HEK293T (cell line): ENCODE measurements at regions not wholly inside any gene's neighbourhood (a gene's known extent, or its start where the extent isn't known, plus 50 kb on each side); places are given as distances from the start of the nearest gene placed in this dataset.

Source experiments
- CTBP1 ChIP-seq: fragments of 450-650 bp; IDR thresholded peaks from 2 replicates; pipeline ENCODE4 v1.6.1; 2016; ENCODE audit warnings: borderline replicate concordance
- ELF4 ChIP-seq: fragments of 450-650 bp; IDR thresholded peaks from 2 replicates; pipeline ENCODE4 v1.6.1; 2017; ENCODE audit warnings: antibody characterized with exemption
- FOXK2 ChIP-seq: fragments of 450-650 bp; IDR thresholded peaks from 2 replicates; pipeline ENCODE4 v1.6.1; 2016; ENCODE audit warnings: mild to moderate bottlenecking
- FOXM1 ChIP-seq: fragments of 450-650 bp; IDR thresholded peaks from 2 replicates; pipeline ENCODE4 v1.6.1; 2017; ENCODE audit warnings: mild to moderate bottlenecking, borderline replicate concordance
- HDGF ChIP-seq: fragments of 450-650 bp; IDR thresholded peaks from 2 replicates; pipeline ENCODE4 v1.6.1; 2017; ENCODE audit warnings: antibody characterized with exemption, borderline replicate concordance
- L3MBTL2 ChIP-seq: fragments of 450-650 bp; conservative IDR thresholded peaks from 2 replicates; pipeline ENCODE4 v1.6.1; 2016; ENCODE audit warnings: mild to moderate bottlenecking
- LEF1 ChIP-seq: fragments of 450-650 bp; IDR thresholded peaks from 2 replicates; pipeline ENCODE4 v1.6.1; 2017; ENCODE audit warnings: mild to moderate bottlenecking, borderline replicate concordance
- PKNOX1 ChIP-seq: fragments of 450-650 bp; IDR thresholded peaks from 2 replicates; pipeline ENCODE4 v1.6.1; 2016
- SP1 ChIP-seq: fragments of 450-650 bp; IDR thresholded peaks from 2 replicates; pipeline ENCODE4 v1.6.1; 2017
- SUZ12 ChIP-seq: fragments of 450-650 bp; IDR thresholded peaks from 2 replicates; pipeline ENCODE4 v1.6.1; 2016; ENCODE audit warnings: mild to moderate bottlenecking

GRCh38 chr10:52870562-52870961 lies 98.0 kb upstream of the MBL2 start:
- TF ChIP-seq SP1 (no peak), HDGF (no peak), FOXM1 (no peak), LEF1 (no peak), L3MBTL2 (no peak), ELF4 (no peak), FOXK2 (no peak), SUZ12 (no peak), CTBP1 (no peak), PKNOX1 (no peak)
